Cortex of kidney (tissue), 1 donor: ENCODE measurements at regions not wholly inside any gene's neighbourhood (a gene's known extent, or its start where the extent isn't known, plus 50 kb on each side); places are given as distances from the start of the nearest gene placed in this dataset.

Experiments
- DNase-seq: peaks from one replicate; lab custom pipeline; 2025; lab: John Stamatoyannopoulos, UW

GRCh38 chr6:71430018-71430417, 141.4 kb downstream of the OGFRL1 start:
- no peak for DNase-seq

GRCh38 chr6:71433441-71433840, 144.8 kb downstream of the OGFRL1 start:
- DNase-seq = no peak

DNA sequence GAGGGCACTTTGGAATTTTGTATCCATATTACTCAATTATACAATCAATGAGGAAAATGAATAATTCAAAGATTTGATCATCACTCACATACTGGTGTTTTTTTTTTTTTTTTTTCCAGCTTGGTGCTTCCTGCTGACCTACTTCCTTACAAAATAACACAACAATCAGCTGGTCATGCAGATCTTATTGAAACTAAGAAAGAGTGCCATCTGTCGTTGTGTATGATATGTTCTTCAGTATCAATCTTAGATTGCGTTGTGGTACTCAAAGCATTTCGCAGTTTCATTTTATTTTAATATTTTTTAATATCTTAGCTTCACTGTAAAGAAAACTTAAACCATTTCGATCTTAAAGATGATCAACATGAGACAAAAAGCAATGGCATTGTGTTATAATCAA, 155.6 kb downstream of the OGFRL1 start:
- no peak for DNase-seq

DNA sequence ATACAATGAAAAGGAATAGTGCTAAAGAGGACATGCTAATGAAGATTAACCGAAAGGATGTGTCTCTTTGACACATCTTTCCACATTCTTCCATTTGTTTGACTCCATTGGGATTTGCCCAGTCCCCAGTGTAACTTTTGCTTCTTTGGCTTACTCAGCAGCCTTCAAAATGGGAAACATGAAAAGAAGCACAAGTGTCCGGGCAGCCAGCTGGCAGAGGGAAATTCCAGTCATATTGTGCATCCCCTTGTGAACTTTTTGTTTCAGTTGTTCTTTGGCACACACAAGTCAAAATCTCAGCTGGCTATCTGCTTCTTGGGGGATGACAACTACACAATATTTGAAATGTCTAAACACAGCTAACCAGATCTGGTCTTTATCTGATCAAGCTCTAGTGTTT, 157.4 kb downstream of the OGFRL1 start:
- no peak for DNase-seq

GRCh38 chr6:71446470-71446869, 157.9 kb downstream of the OGFRL1 start:
- DNase-seq = no peak

- no peak for DNase-seq
Measured at GRCh38 chr6:71452697-71453370, 164.2 kb downstream of the OGFRL1 start.

DNA sequence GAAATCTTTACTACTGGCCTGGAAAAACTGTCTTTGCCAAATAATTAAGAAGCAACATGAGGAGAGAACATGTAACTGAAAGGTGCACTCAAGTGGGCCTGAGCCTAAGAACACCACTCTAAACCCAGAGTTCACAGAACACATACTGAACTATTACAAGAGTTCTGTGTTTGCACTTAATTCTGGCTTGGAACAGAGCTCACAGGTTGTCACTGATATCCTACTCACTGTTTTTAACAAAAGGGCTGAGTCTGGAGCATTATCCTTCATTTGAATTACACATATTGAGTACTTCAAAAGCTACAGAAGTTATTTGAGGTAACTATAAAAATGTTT, 164.7 kb downstream of the OGFRL1 start:
- no peak for DNase-seq

- DNase-seq = no peak
Measured at GRCh38 chr6:71454056-71454455, 165.4 kb downstream of the OGFRL1 start.

DNA sequence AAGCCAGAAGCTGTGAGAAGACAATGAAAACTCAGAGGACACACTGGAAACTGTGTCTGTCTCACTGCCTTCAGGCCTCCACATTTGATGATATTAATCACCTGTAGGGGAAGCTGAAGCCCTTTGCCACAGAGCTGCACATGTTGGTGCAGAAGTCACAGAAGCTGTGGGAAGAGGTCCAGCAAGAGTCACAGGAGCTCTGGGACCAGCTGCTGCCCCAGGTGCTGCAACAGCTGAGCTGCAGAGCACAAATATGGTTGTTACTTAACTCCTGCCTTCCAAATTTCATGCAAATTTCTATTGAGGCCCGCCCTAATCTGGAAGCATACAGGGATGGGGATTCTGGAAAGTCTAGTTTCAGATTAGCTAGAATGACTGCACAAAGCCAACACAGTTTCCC, 169.3 kb downstream of the OGFRL1 start:
- no peak for DNase-seq

DNA sequence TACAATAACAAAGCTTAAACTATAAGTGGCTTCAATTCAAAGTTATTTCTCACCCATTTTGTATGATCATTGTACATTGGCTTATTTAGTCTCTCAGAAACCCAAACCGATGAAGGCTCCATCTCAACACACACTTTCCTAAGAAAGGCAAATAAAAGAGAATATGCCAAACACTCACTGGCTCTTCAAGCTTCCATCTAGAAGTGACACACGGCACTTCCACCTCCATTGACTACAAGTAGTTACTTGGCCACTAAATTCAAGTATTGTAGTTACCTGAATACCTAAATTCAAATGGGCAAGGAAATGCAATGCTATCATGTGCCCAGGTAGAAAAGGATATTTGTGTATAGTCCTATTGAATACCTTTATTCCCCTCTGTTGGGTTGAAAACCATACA, 170.6 kb downstream of the OGFRL1 start:
- no peak for DNase-seq

DNA sequence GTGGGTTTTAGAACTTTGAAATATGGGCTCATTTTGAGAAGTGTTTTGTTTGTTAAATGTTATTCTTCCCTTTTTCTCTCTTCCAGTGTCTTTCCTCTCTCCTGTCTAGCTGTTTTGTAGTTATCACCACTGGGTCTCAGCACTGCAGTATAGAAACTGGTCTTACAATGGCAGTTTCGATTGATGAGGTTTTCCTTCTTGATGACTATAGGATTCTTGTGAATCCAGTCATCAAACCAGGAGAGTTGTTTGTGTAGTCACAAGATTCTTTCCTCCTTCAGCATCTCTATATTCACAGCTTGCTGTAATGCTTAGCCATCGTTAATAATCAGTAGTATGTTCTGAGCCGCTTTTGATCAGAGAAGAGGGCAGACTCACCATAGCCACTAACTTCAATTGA, 172.3 kb downstream of the OGFRL1 start:
- no peak for DNase-seq

DNA sequence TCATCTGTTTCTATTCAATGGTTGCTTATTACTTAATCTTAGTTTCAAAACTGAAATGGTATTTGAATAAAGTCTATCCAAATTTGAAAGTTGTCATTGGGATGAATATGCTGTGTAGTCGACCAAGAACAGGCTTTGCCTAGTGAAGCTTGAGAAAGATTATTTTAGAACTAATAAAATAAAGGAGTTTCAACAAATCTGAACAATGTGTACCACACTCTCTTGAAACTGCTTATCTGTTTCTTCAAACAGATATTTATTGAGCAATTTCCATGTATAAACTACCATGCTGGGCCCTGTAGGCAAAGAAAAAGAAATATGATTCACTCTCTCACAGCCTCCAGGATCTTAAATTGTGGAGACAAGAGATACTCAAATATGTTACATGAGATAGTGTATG, 174.4 kb downstream of the OGFRL1 start:
- no peak for DNase-seq

DNA sequence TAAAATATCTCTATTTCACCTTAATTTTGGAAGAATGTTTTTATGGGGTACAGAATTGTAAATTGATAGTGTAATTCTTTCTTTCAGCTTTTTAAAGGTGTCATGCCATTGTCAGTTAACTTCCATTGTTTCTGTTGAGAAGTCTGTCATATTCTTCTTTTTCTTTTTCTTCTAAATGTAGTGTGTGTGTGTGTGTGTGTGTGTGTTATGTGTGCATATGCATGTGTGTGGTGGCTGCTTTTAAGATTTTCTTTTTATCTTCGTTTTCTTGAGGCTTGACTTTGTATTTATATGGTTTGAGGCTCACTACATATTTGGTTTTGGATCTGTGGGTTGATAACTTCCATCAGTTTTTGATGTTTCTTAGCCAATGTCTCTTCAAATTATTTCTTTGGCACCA, 176.5 kb downstream of the OGFRL1 start:
- DNase-seq = no peak

GRCh38 chr6:71466362-71466761, 177.8 kb downstream of the OGFRL1 start:
- no peak for DNase-seq

DNA sequence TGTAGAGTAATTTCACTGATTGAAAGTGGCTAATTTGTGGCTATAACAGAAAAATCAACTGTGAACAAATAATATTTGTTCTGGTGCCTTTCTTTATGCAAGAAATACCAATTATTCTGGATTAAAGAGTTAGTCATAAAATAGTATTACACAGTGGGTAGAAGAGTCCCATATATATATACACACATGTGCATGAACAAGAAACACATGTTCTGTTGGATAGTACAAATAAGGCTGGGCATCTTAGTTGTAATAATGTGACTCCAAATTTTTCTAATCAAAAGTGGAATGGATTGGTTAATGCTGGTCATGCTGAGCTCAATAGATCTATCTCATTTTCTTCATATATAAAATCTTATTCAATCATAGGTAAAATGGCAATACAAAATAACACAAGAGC, 179.4 kb downstream of the OGFRL1 start:
- no peak for DNase-seq

DNA sequence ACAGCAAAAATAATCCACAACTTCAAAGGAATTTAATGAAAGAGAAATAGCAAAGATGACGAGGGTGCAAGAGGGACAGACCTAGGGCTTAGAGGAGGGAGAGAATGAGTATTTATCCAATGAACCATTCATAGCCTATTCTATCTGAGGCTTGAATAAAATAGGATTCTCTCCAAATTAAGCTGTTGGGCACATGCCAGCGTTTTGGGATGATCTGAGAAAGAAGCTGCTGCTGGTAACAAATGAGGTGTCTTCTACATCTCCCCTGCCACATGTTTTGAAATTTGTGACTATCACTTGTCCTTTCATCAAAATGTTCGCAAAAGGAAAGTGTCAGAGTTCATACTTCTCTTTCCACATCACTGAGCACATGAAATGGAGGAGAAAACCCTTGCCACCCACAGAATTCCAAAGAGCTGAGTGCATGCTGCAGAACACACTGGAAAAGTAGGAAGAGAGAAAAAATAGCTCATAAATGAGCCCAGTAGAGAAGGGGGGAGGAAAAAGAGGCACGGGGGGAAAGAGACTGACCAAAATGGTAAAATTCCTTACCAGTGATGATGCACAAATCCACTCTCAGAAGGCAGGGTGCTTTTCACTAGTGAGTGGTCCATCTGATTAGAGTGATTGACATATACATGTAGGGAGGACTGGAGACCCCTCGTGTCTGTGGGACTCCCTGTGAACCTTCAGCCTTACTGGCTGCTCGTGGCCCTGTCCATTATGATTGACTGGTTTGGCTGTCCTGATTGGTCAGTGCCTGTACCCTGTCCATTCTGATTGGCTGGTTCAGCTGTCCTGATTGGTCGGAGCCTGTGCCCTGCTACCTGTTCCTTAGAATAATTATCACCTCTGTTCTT, 180.5 kb downstream of the OGFRL1 start:
- no peak for DNase-seq

- DNase-seq = no peak
Measured at GRCh38 chr6:71471718-71472117, 183.1 kb downstream of the OGFRL1 start.

GRCh38 chr6:71473926-71474325, 185.3 kb downstream of the OGFRL1 start:
- no peak for DNase-seq

- no peak for DNase-seq
Measured at GRCh38 chr6:71474942-71475341, 186.3 kb downstream of the OGFRL1 start.

- no peak for DNase-seq
Measured at GRCh38 chr6:71476371-71476770, 187.8 kb downstream of the OGFRL1 start.

GRCh38 chr6:71476872-71477271, 188.3 kb downstream of the OGFRL1 start:
- no peak for DNase-seq

- no peak for DNase-seq
Measured at GRCh38 chr6:71478834-71479541, 190.4 kb downstream of the OGFRL1 start.

GRCh38 chr6:71480577-71480976, 192.0 kb downstream of the OGFRL1 start:
- DNase-seq = no peak
